ENCODE measurements at regions not wholly inside any gene's neighbourhood (a gene's known extent, or its start where the extent isn't known, plus 50 kb on each side); places are given as distances from the start of the nearest gene placed in this dataset.

- Histone ChIP-seq H3K4me2 (ENCODE audit: insufficient read depth, low read length) (no peak overlapping the region), H3K27ac (ENCODE audit: insufficient read depth, low read depth, low read length) (no peak overlapping the region), H3K4me3 (replicated peaks in 1 of 3; ENCODE audit: insufficient read depth in 1 of 3, low read depth in 1 of 3, low read length in 3 of 3) (no peak overlapping the region), H3K4me1 (ENCODE audit: control insufficient read depth, extremely low read depth, insufficient read depth, low read length) (no peaks in the 10 kb centered on the region), H4K20me1 (replicated peaks; ENCODE audit: control insufficient read depth, extremely low read depth, insufficient read depth, low read length) (no peaks in the 10 kb centered on the region), H3K27me3 (ENCODE audit: control insufficient read depth in 2 of 2, insufficient read depth in 2 of 2, low read length in 2 of 2) (no peaks in the 10 kb centered on the region), H2AFZ (ENCODE audit: low read depth, low read length) (no peak overlapping the region), H3K36me3 (ENCODE audit: control insufficient read depth in 2 of 2, extremely low read depth in 1 of 2, insufficient read depth in 2 of 2, low read length in 2 of 2) (no peaks in the 10 kb centered on the region), H3K9me3 (replicated peaks; ENCODE audit: control insufficient read depth, insufficient read depth, low read length) (no peaks in the 10 kb centered on the region), H3K79me2 (ENCODE audit: control insufficient read depth, insufficient read depth, low read length) (no peaks in the 10 kb centered on the region), H3K9ac (replicated peaks; ENCODE audit: extremely low read depth, insufficient read depth, low read length) (no peak overlapping the region), H3K9me1 (replicated peaks; ENCODE audit: control insufficient read depth, extremely low read depth, insufficient read depth, low read length) (no peaks in the 10 kb centered on the region)
- intact Hi-C loops (cut with micrococcal nuclease) (no loop called here), dilution Hi-C loops (cut with MboI; ENCODE audit: extremely low pct_ligation_motif_present, low sequenced_read_pairs) (no loop called here)
- ChIA-PET POLR2A (no interaction called here), CTCF (no interaction called here)
- no TSS peak for BruUV-seq (replicated peaks)
- no peak for TF ChIP-seq CTCF (IDR thresholded peaks at IDR 0.05; ENCODE audit: extremely low read depth in 1 of 2, insufficient read depth in 1 of 2, low read depth in 1 of 2, low read length in 2 of 2)
- TF ChIP-seq FOS (IDR thresholded peaks at IDR 0.05; ENCODE audit: borderline replicate concordance, insufficient read depth, low read length): no peak
- no peak for TF ChIP-seq JUN (IDR thresholded peaks at IDR 0.05; ENCODE audit: borderline replicate concordance, insufficient read depth, insufficient read length, low read depth)
- TF ChIP-seq GATA2 (IDR thresholded peaks at IDR 0.05; ENCODE audit: insufficient read depth, insufficient read length, low read depth, low read length): no peak
- TF ChIP-seq MYC (IDR thresholded peaks at IDR 0.05; ENCODE audit: low read depth, low read length): no peak
- TF ChIP-seq, protein P1, sequence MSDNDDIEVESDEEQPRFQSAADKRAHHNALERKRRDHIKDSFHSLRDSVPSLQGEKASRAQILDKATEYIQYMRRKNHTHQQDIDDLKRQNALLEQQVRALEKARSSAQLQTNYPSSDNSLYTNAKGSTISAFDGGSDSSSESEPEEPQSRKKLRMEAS (IDR thresholded peaks at IDR 0.05; ENCODE audit: insufficient read depth, insufficient read length): no peak
- TF ChIP-seq EZH2 (IDR thresholded peaks at IDR 0.05; ENCODE audit: borderline replicate concordance, low read depth, low read length, severe bottlenecking): no peak
- no peak for TF ChIP-seq POLR2A (IDR thresholded peaks at IDR 0.05; ENCODE audit: low read depth, low read length)
- TF ChIP-seq POLR2AphosphoS5 (IDR thresholded peaks at IDR 0.05; ENCODE audit: insufficient read depth, low read depth, low read length): no peak
- no peak for DNase-seq (ENCODE audit: low read depth, low spot score)
- no peak for FAIRE-seq
Observed at GRCh38 chr6:169379495-169380070, 125.9 kb upstream of the THBS2 start.

All from endothelial cell of umbilical vein (primary cell).